Transverse colon (tissue), 4 donors: ENCODE measurements at regions not wholly inside any gene's neighbourhood (a gene's known extent, or its start where the extent isn't known, plus 50 kb on each side); places are given as distances from the start of the nearest gene placed in this dataset.
"Not testable (repeated sequence)": the region's sequence is repeated elsewhere in the genome, so short reads cannot be mapped to it uniquely, and the experiment has no call there.

Experiments used
- DNase-seq: peaks from one replicate; pipeline ENCODE4 v3.0.0-alpha.2; 2019
- H3K27ac ChIP-seq, 4 donors: fragments of 200-600 bp; sonication (generic); 2 replicates each; pipeline ENCODE4 v1.5.1; 2016 to 2018; ENCODE audit warnings: inconsistent platforms in 4 of 4
- H3K27me3 ChIP-seq: fragments of 200-600 bp; sonication (generic); 2 replicates; pipeline ENCODE4 v1.5.1; 2017; ENCODE audit warnings: inconsistent platforms
- H3K36me3 ChIP-seq, 4 donors: fragments of 200-600 bp; sonication (generic); 2 replicates each; pipeline ENCODE4 v1.5.1; 2017 to 2019; ENCODE audit warnings: inconsistent platforms in 4 of 4
- H3K4me1 ChIP-seq, 4 donors: fragments of 200-600 bp; sonication (generic); 2 replicates each; pipeline ENCODE4 v1.5.1; 2017 to 2020; ENCODE audit warnings: inconsistent platforms in 4 of 4
- H3K4me3 ChIP-seq, 4 donors: fragments of 200-600 bp; sonication (generic); 1 replicate in 1 of 4; 2 replicates in 3 of 4; pipeline versions ENCODE4 v1.5.1 to v1.6.1; 2017 to 2019; ENCODE audit warnings: inconsistent platforms in 4 of 4
- H3K9me3 ChIP-seq, 2 donors: fragments of 200-600 bp; sonication (generic); 2 replicates each; pipeline ENCODE4 v1.5.1; 2017 to 2019; ENCODE audit warnings: inconsistent platforms in 2 of 2
- CTCF ChIP-seq, 5 experiments: fragments of 200-600 bp in 3 of 5; fragments of 450-650 bp in 2 of 5; sonication (generic) in 3 of 5; IDR thresholded peaks; 1 replicate in 2 of 5; 2 replicates in 3 of 5; pipeline ENCODE4 v1.5.1; 2016 to 2017; ENCODE audit warnings: antibody characterized with exemption in 5 of 5, inconsistent platforms in 3 of 5, mild to moderate bottlenecking in 2 of 5, moderate library complexity in 1 of 5
- EP300 ChIP-seq: sonication (generic); formaldehyde crosslinking; IDR thresholded peaks from one replicate; pipeline ENCODE4 v1.6.1; 2017; ENCODE audit warnings: antibody characterized with exemption, low read depth
- POLR2A ChIP-seq: fragments of 450-650 bp; IDR thresholded peaks from one replicate; pipeline ENCODE4 v1.6.1; 2016; ENCODE audit warnings: antibody characterized with exemption, mild to moderate bottlenecking, moderate library complexity
- POLR2AphosphoS5 ChIP-seq, 3 donors: sonication (generic); formaldehyde crosslinking; IDR thresholded peaks; one replicate each; pipeline ENCODE4 v1.6.1; 2016; ENCODE audit warnings: antibody characterized with exemption in 3 of 3
- WGBS, 2 donors: methylation state at CpG; one replicate each; pipeline ENCODE4 v1.1.5; 2018; ENCODE audit warnings: low coverage in 1 of 2; 5-methylcytosine and 5-hydroxymethylcytosine counted together
- in situ Hi-C, 4 donors: fragments of 200-750 bp; cut with MboI; loops; one replicate each; pipeline versions ENCODE4 v1.15.0 to v1.15.1; 2017; ENCODE audit warnings: low sequenced_read_pairs in 3 of 4, low pct_ligation_motif_present in 1 of 4, low pct_unique_long_range_greater_than_20kb in 1 of 4
- intact Hi-C: fragments of 100-400 bp; cut with DNase I; formaldehyde crosslinking; loops from one replicate; pipeline ENCODE4 v1.15.1; 2023; ENCODE audit warnings: low total_unique reads

GRCh38 chr11:87574193-87574592 is 536.5 kb downstream of the TMEM135 start:
- H3K9me3 ChIP-seq: no peaks in the 10 kb centered on the region
- TF ChIP-seq POLR2A: no peak
- TF ChIP-seq EP300: no peak
- no peak for TF ChIP-seq POLR2AphosphoS5 (IDR thresholded peaks at IDR 0.05)
- TF ChIP-seq CTCF (IDR thresholded peaks at IDR 0.05): no peak
- H3K36me3 ChIP-seq: no peaks in the 10 kb centered on the region
- no peak for DNase-seq
- H3K4me1 ChIP-seq: no peaks in the 10 kb centered on the region
- H3K4me3 ChIP-seq: no peak overlapping the region
- no peak overlapping the region for H3K27ac ChIP-seq
- intact Hi-C loops: no loop called here
- in situ Hi-C loops: no loop called here
- H3K27me3 ChIP-seq: no peaks in the 10 kb centered on the region

DNA sequence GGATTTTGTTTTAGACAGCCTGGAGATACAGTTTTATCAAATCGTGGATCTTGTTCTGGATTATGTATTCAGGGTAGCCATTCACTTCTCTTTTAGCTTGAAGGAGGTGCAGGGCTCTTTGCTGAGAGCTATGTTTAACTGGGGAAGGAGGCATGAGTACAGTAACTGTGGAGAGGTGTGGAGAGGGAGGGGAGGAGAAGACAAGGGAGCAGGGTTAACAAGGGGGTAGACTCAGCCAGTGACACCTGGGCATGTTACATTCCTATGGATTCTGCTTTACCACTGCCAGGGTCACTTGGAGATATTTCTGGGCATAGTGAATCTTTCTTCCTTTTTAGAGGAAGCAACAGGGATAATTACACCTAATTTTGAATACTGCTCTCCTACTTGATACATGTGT is 536.0 kb downstream of the TMEM135 start:
- no peaks in the 10 kb centered on the region for H3K36me3 ChIP-seq
- H3K27me3 ChIP-seq: no peaks in the 10 kb centered on the region
- intact Hi-C loops (no loop called here), in situ Hi-C loops (no loop called here)
- no peaks in the 10 kb centered on the region for H3K4me1 ChIP-seq
- no peaks in the 10 kb centered on the region for H3K9me3 ChIP-seq
- no peak overlapping the region for H3K4me3 ChIP-seq
- no peak overlapping the region for H3K27ac ChIP-seq
- no peak for DNase-seq
- TF ChIP-seq POLR2AphosphoS5 (IDR thresholded peaks at IDR 0.05): no peak
- no peak for TF ChIP-seq POLR2A
- WGBS, 2 donors: 64 to 74% methylated on average over 1 of the region's 1 CpG

GRCh38 chr11:87572881-87573280 is 535.1 kb downstream of the TMEM135 start:
- H3K4me1 ChIP-seq: no peaks in the 10 kb centered on the region

GRCh38 chr11:87560352-87560751 is 522.6 kb downstream of the TMEM135 start:
- no peak for DNase-seq
- Histone ChIP-seq H3K4me1 (no peaks in the 10 kb centered on the region), H3K27me3 (no peaks in the 10 kb centered on the region), H3K36me3 (no peaks in the 10 kb centered on the region), H3K4me3 (no peak overlapping the region), H3K27ac (no peak overlapping the region), H3K9me3 (no peaks in the 10 kb centered on the region)
- 95 to 100% methylated on average over 1 of the region's 1 CpG for WGBS, 2 donors
- intact Hi-C loops (no loop called here), in situ Hi-C loops (no loop called here)
- no peak for TF ChIP-seq CTCF (IDR thresholded peaks at IDR 0.05)
- no peak for TF ChIP-seq POLR2AphosphoS5 (IDR thresholded peaks at IDR 0.05)
- no peak for TF ChIP-seq POLR2A
- no peak for TF ChIP-seq EP300

More at GRCh38 chr11:87572881-87573280, 535.1 kb downstream of the TMEM135 start:
- no peak for TF ChIP-seq POLR2A
- no peak for TF ChIP-seq EP300
- TF ChIP-seq POLR2AphosphoS5 (IDR thresholded peaks at IDR 0.05): no peak
- no peak for TF ChIP-seq CTCF (IDR thresholded peaks at IDR 0.05)
- H3K27ac ChIP-seq: no peak overlapping the region
- H3K36me3 ChIP-seq: no peaks in the 10 kb centered on the region
- intact Hi-C loops: no loop called here
- H3K4me3 ChIP-seq: no peak overlapping the region
- in situ Hi-C loops: no loop called here
- H3K9me3 ChIP-seq: no peaks in the 10 kb centered on the region
- H3K27me3 ChIP-seq: no peaks in the 10 kb centered on the region
- DNase-seq: no peak

DNA sequence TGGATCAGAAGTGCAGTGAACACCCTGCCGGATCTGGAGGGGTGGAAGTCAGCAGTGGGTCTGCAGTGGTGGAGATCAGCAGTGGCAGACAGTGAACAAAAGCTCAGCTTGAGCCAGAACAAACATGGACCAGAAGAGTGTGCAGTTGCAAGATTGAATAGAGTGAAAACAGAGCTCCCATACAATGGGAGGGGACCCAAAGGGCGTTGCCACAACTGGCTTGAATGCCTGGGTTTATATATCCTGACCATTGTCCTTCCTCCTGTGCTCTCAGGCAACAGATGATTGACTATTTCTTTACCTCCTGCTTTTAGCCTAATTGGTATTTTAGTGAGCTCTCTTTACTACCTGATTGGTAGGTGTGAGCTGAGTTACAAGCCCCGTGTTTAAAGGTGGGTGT is 522.1 kb downstream of the TMEM135 start:
- H3K4me3 ChIP-seq, H3K4me1 ChIP-seq, H3K36me3 ChIP-seq, DNase-seq, in situ Hi-C loops, intact Hi-C loops, H3K9me3 ChIP-seq, H3K27ac ChIP-seq, H3K27me3 ChIP-seq: not testable (repeated sequence)
- 64% methylated on average over 3 of the region's 3 CpGs; no CpG with 5 or more reads in 1 of the 2 donors for WGBS, 2 donors
